Skin of body (tissue), 1 donor: ENCODE measurements at regions not wholly inside any gene's neighbourhood (a gene's known extent, or its start where the extent isn't known, plus 50 kb on each side); places are given as distances from the start of the nearest gene placed in this dataset.
A peak's percentile ranks its signal among the peaks of the same experiment; 100 is the strongest.
"Not testable (repeated sequence)": the region's sequence is repeated elsewhere in the genome, so short reads cannot be mapped to it uniquely, and the experiment has no call there.

Experiments used
- DNase-seq: peaks from one replicate; lab custom pipeline; 2025; lab: John Stamatoyannopoulos, UW

DNA sequence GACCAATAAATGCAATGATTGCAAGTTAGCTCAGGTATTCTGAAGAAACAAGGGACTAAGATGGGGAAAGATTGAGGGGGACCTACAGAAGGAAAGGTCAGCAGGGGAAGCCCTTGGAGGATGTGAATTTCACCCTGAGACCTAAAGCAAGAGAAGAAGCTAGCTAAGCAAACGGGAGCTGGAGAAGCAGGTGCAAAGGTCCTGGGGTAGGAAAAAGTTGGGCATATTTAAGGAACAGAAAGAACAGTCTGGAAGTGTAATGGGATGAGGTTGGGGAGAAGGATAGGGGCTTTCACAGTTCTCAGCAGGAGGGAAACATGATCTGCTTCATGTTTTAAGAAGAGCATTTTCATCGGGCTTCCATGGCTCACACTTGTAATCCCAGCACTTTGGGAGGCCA, 89.7 kb upstream of the SLC45A1 start:
- no peak for DNase-seq

GRCh38 chr1:8227674-8228073, 90.2 kb upstream of the SLC45A1 start:
- not testable (repeated sequence) for DNase-seq

- no peak for DNase-seq
These were observed 91.2 kb upstream of the SLC45A1 start for GRCh38 chr1:8226747-8227146.

DNA sequence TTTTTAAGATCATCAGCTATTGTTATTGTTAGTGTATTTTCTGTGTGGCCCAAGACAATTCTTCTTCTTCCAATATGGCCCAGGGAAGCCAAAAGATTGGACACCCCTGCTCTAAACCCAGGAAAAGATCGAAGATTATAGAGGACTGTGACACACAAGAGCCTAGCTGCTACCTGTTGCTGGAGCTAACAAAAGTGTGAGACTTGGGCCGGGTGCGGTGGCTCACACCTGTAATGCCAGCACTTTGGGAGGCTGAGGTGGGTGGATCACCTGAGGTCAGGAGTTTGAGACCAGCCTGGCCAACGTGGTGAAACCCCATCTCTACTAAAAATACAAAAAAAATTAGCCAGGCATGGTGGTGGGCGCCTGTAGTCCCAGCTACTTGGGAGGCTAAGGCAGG, 91.9 kb upstream of the SLC45A1 start:
- not testable (repeated sequence) for DNase-seq

DNA sequence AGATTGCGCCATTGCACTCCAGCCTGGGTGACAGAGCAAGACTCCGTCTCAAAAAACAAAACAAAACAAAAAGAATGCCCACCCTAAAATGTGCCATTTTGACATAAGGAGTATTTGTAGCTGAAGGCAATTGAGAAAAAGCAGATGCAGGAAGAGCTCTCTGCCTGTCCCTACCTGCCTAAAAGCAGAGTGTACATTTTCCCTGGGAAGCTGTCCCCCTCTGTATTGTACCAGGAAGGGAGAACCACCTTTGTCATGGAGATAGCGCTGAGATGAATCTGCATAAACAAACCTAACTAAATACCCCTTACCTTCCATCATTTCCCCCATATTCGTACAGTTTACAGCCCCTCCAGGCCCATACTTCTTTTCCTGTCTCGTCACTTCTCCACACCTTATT, 94.4 kb upstream of the SLC45A1 start:
- DNase-seq = no peak

GRCh38 chr1:8222789-8223188, 95.1 kb upstream of the SLC45A1 start:
- DNase-seq = no peak

GRCh38 chr1:8219530-8219929, 98.4 kb upstream of the SLC45A1 start:
- no peak for DNase-seq

- DNase-seq = no peak
These were observed 99.4 kb upstream of the SLC45A1 start for GRCh38 chr1:8218351-8219092.

GRCh38 chr1:8217809-8218208, 100.1 kb upstream of the SLC45A1 start:
- DNase-seq = no peak

DNA sequence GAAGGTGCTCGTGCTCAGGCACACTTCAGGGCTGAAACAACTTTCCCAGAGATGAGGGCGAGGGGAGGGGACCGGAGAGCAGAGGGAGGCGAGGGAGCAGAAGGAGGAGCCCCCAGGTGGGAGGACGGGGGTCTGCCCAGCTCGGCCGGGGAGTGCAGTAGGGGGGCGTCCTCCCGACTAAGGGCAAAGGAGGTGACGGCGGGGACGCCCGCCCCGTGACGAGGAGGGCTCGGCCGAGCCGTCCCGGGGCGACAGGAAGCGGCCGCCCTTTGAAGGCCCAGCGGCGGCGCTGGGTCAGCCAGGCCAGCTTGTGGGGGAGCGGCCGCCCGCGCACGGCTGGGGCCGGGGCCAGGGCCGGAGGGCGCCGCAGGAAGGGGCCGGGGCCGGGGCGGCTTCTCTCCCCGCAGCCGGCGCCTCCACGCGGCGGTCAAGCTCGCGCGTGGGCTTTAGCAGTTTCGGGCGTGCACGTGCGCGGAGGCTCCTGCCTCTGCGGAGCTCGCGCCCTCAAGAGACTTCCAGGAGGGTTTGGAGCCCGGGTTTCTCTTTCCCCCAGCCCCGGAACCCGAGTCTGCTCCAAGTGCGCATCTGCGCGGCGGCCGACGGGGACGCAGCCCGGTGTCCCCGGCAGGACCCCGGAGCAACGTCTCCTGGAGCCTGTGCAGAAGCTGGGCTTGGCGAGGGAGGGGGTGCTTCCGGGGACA, 100.8 kb upstream of the SLC45A1 start:
- no peak for DNase-seq

- no peak for DNase-seq
These were observed 101.9 kb upstream of the SLC45A1 start for GRCh38 chr1:8216005-8216404.

GRCh38 chr1:8214501-8215173, 103.3 kb upstream of the SLC45A1 start:
- DNase-seq = no peak

- DNase-seq = no peak
These were observed 104.2 kb upstream of the SLC45A1 start for GRCh38 chr1:8213676-8214075.

- no peak for DNase-seq
These were observed 104.8 kb upstream of the SLC45A1 start for GRCh38 chr1:8213136-8213535.

DNA sequence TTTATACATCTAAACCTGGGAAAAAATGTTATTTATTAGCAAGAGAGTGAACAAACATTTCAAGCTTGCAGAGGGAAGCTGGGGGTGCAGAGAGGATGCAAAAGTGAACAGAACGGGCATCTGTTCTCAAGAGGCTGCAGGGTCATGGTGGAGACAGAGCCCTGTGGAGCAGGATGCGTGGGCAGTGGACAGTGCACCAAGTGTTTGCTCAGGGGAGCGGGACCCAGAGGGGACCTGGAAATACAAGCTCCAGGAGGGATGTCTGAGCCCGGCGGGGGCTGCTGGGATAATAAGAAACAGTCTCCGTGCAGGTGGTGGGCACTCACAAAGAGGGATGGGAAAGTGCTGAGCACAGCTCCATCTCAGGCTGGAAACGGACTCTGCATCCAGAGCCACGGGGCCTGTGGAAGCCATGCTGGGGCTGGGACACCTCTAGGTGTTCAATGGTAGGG, 105.3 kb upstream of the SLC45A1 start:
- no peak for DNase-seq

- peak; percentile 4 for DNase-seq
These were observed 105.9 kb upstream of the SLC45A1 start for GRCh38 chr1:8211883-8212579.

GRCh38 chr1:8211251-8211882, 106.5 kb upstream of the SLC45A1 start:
- DNase-seq = no peak

GRCh38 chr1:8207202-8207601, 110.7 kb upstream of the SLC45A1 start:
- no peak for DNase-seq

DNA sequence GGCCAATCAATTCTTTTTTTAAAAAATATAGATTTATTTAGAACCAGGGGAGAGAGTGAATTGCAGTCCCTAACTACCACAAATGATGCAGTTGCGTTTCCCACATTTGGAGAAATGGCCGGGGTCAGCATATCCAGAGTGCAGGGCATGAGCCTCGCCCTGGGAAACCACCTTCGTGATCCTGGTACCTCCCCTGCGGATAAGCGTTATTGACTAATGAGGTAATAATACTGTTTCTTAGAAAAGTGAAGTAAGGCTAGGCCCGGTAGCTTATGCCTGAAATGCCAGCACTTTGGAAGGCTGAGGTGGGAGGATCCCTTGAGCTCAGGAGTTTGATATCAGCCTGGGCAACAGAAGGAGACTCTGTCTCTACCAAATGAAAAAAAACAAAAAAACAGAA, 111.5 kb upstream of the SLC45A1 start:
- DNase-seq = no peak

- no peak for DNase-seq
These were observed 112.1 kb upstream of the SLC45A1 start for GRCh38 chr1:8205771-8206170.

GRCh38 chr1:8204826-8205225, 113.1 kb upstream of the SLC45A1 start:
- DNase-seq = no peak
